Natural killer cell (primary cell): ENCODE measurements at regions not wholly inside any gene's neighbourhood (a gene's known extent, or its start where the extent isn't known, plus 50 kb on each side); places are given as distances from the start of the nearest gene placed in this dataset.

ENCODE experiments used
- ATAC-seq, 3 donors: fragments of 150-1000 bp in 2 of 3; fragments of 200-7000 bp in 1 of 3; cut with Tn5 transposase; 1 replicate in 1 of 3; 2 replicates in 2 of 3; pipeline ENCODE4 v1.10.0; 2021; ENCODE audit warnings: mild to moderate bottlenecking in 2 of 3, moderate library complexity in 2 of 3
- DNase-seq, 2 donors: peaks; one replicate each; pipeline versions ENCODE4 v3.0.0 to v3.0.0-alpha.2; 2013 to 2021; ENCODE audit warnings: mixed read lengths in 1 of 2
- H3K27ac ChIP-seq: one replicate; pipeline ENCODE4 v1.5.1; 2013; ENCODE audit warnings: mild to moderate bottlenecking, low read length
- H3K27me3 ChIP-seq: one replicate; pipeline ENCODE4 v1.6.1; 2013; ENCODE audit warnings: low read length; ENCODE audit not compliant: control insufficient read depth, insufficient read depth
- H3K36me3 ChIP-seq: one replicate; pipeline ENCODE4 v1.6.1; 2013; ENCODE audit warnings: low read length; ENCODE audit not compliant: control insufficient read depth, insufficient read depth
- H3K4me1 ChIP-seq: one replicate; pipeline ENCODE4 v1.6.1; 2013; ENCODE audit warnings: low read length; ENCODE audit not compliant: control insufficient read depth, insufficient read depth
- H3K4me3 ChIP-seq: one replicate; pipeline ENCODE4 v1.5.1; 2013; ENCODE audit warnings: low read length
- H3K9me3 ChIP-seq: one replicate; pipeline ENCODE4 v1.6.1; 2013; ENCODE audit warnings: low read length; ENCODE audit not compliant: control insufficient read depth, insufficient read depth
- H3K27ac Mint-ChIP-seq, 2 donors: one replicate each; pipeline ENCODE4 v1.8.0; 2022; ENCODE audit warnings: mild to moderate bottlenecking in 2 of 2, mixed read lengths in 2 of 2, moderate library complexity in 1 of 2
- H3K27me3 Mint-ChIP-seq, 2 donors: one replicate each; pipeline ENCODE4 v1.8.0; 2022; ENCODE audit warnings: low read depth in 2 of 2, mixed read lengths in 2 of 2
- H3K36me3 Mint-ChIP-seq: one replicate; pipeline ENCODE4 v1.8.0; 2022; ENCODE audit warnings: mixed read lengths
- H3K4me1 Mint-ChIP-seq, 2 donors: one replicate each; pipeline ENCODE4 v1.8.0; 2022; ENCODE audit warnings: mixed read lengths in 2 of 2
- H3K4me3 Mint-ChIP-seq: one replicate; pipeline ENCODE4 v1.8.0; 2022; ENCODE audit warnings: mild to moderate bottlenecking, moderate library complexity, mixed read lengths
- H3K9me3 Mint-ChIP-seq, 2 donors: one replicate each; pipeline ENCODE4 v1.8.0; 2022; ENCODE audit warnings: mixed read lengths in 2 of 2
- WGBS: methylation state at CpG from one replicate; pipeline ENCODE4 v1.1.7; 2013; ENCODE audit warnings: missing lambda C conversion rate; ENCODE audit not compliant: insufficient coverage; 5-methylcytosine and 5-hydroxymethylcytosine counted together
- intact Hi-C: fragments of 100-400 bp; cut with micrococcal nuclease; formaldehyde crosslinking; loops from one replicate; pipeline ENCODE4 v1.14.2; 2022
- TF ChIP-seq, protein P1 (sequence below): fragments of 200-600 bp; IDR thresholded peaks from one replicate; pipeline ENCODE4 v1.8.0; 2022; ENCODE audit warnings: antibody characterized with exemption

- H3K36me3 Mint-ChIP-seq = peaks cover 3% of the 10 kb centered on the region
- DNase-seq (no peak), ATAC-seq (no peak)
- H3K27ac Mint-ChIP-seq = no peak overlapping the region
- H3K9me3 Mint-ChIP-seq = peaks cover 3 to 4% of the 10 kb centered on the region in 2 donors
- no peak overlapping the region for H3K4me3 Mint-ChIP-seq
- Histone ChIP-seq H3K27me3 (no peaks in the 10 kb centered on the region), H3K4me3 (no peak overlapping the region), H3K4me1 (no peaks in the 10 kb centered on the region), H3K9me3 (no peaks in the 10 kb centered on the region), H3K27ac (no peak overlapping the region), H3K36me3 (no peaks in the 10 kb centered on the region)
- TF ChIP-seq, protein P1, sequence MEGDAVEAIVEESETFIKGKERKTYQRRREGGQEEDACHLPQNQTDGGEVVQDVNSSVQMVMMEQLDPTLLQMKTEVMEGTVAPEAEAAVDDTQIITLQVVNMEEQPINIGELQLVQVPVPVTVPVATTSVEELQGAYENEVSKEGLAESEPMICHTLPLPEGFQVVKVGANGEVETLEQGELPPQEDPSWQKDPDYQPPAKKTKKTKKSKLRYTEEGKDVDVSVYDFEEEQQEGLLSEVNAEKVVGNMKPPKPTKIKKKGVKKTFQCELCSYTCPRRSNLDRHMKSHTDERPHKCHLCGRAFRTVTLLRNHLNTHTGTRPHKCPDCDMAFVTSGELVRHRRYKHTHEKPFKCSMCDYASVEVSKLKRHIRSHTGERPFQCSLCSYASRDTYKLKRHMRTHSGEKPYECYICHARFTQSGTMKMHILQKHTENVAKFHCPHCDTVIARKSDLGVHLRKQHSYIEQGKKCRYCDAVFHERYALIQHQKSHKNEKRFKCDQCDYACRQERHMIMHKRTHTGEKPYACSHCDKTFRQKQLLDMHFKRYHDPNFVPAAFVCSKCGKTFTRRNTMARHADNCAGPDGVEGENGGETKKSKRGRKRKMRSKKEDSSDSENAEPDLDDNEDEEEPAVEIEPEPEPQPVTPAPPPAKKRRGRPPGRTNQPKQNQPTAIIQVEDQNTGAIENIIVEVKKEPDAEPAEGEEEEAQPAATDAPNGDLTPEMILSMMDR = no peak
- intact Hi-C loops = no loop called here
- H3K4me1 Mint-ChIP-seq = no peaks in the 10 kb centered on the region
- H3K27me3 Mint-ChIP-seq = no peaks in the 10 kb centered on the region
Measured at GRCh38 chr9:22257026-22257816, 189.4 kb upstream of the DMRTA1 start.

GRCh38 chr9:22265038-22265437, 181.6 kb upstream of the DMRTA1 start:
- no peaks in the 10 kb centered on the region for H3K4me1 Mint-ChIP-seq
- Histone ChIP-seq H3K4me1 (no peaks in the 10 kb centered on the region), H3K27me3 (no peaks in the 10 kb centered on the region), H3K4me3 (no peak overlapping the region), H3K36me3 (no peaks in the 10 kb centered on the region), H3K9me3 (no peaks in the 10 kb centered on the region), H3K27ac (no peak overlapping the region)
- H3K27me3 Mint-ChIP-seq = no peaks in the 10 kb centered on the region
- intact Hi-C loops = no loop called here
- TF ChIP-seq, protein P1 = no peak
- no peak overlapping the region for H3K4me3 Mint-ChIP-seq
- DNase-seq = no peak
- peaks cover 13 to 15% of the 10 kb centered on the region in 2 donors for H3K9me3 Mint-ChIP-seq
- no peak overlapping the region for H3K27ac Mint-ChIP-seq
- no peak for ATAC-seq
- H3K36me3 Mint-ChIP-seq = peaks cover 9% of the 10 kb centered on the region

DNA sequence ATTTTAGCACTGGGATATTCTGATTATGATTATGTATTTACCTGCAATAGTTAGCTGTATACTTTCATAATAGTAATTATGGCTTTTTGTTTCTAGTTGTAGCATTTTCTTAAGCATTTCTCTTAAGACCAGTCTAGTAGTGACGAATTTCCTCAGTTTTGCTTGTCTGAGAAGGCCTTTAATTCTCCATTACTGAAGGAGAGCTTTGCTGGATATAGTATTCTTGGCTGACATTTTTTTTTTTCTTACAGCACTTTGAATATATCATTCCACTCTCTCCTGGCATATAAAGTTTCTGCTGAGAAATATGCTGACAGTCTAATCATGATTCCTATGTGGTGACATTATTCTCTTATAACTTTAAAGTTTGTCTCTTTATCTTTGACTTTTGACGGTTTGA, 181.1 kb upstream of the DMRTA1 start:
- Mint-ChIP-seq H3K36me3 (peaks cover 9% of the 10 kb centered on the region), H3K9me3 (peaks cover 13 to 17% of the 10 kb centered on the region in 2 donors), H3K27me3 (no peaks in the 10 kb centered on the region), H3K4me1 (no peaks in the 10 kb centered on the region), H3K27ac (no peak overlapping the region), H3K4me3 (no peak overlapping the region)
- DNase-seq = no peak
- H3K36me3 ChIP-seq = no peaks in the 10 kb centered on the region
- intact Hi-C loops = no loop called here
- no peaks in the 10 kb centered on the region for H3K27me3 ChIP-seq
- no peak for ATAC-seq
- no peaks in the 10 kb centered on the region for H3K4me1 ChIP-seq
- TF ChIP-seq, protein P1 = no peak
- H3K27ac ChIP-seq = no peak overlapping the region
- no CpG with 5 or more reads among the region's 2 CpGs for WGBS
- H3K9me3 ChIP-seq = no peaks in the 10 kb centered on the region
- H3K4me3 ChIP-seq = no peak overlapping the region

DNA sequence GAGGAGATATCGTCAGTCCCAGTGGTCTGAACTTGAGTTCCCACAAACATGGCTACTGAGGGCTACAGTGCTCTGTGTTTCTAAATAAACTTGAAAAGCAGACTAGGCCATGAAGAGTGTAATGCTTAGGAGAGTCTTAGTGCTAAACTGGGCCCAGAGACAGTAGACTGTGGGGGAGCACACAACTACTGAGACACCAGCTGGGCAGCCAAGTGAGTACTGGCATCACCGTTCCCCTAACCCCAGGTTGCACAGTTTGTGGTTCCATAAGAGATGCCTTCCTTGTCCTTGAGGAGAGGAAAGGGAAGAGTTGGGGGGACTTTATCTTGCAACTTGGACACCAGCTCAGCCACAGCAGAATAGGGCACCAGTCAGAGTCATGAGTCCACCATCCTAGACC, 172.1 kb upstream of the DMRTA1 start:
- 95% methylated on average over 2 of the region's 2 CpGs for WGBS
- Histone ChIP-seq H3K4me1 (no peaks in the 10 kb centered on the region), H3K27ac (no peak overlapping the region), H3K27me3 (no peaks in the 10 kb centered on the region), H3K36me3 (no peaks in the 10 kb centered on the region), H3K9me3 (no peaks in the 10 kb centered on the region), H3K4me3 (no peak overlapping the region)
- Mint-ChIP-seq H3K27me3 (no peaks in the 10 kb centered on the region), H3K9me3 (peaks cover 2 to 9% of the 10 kb centered on the region in 2 donors), H3K36me3 (no peaks in the 10 kb centered on the region), H3K4me3 (no peak overlapping the region), H3K27ac (no peak overlapping the region), H3K4me1 (no peaks in the 10 kb centered on the region)
- ATAC-seq (no peak), DNase-seq (no peak)
- intact Hi-C loops = no loop called here
- TF ChIP-seq, protein P1 = no peak
